ENCODE measurements at regions not wholly inside any gene's neighbourhood (a gene's known extent, or its start where the extent isn't known, plus 50 kb on each side); places are given as distances from the start of the nearest gene placed in this dataset.

GRCh38 chr2:217618744-217619143 lies 384.1 kb downstream of the TNS1 start:
- TF ChIP-seq POLR2AphosphoS5 (IDR thresholded peaks at IDR 0.05; ENCODE audit: low read depth, low read length) = no peak
- TF ChIP-seq POLR2A (IDR thresholded peaks at IDR 0.05; ENCODE audit: low read depth, low read length) = no peak
- no peak for TF ChIP-seq TAF1 (IDR thresholded peaks at IDR 0.05; ENCODE audit: low read depth, low read length)
- TF ChIP-seq SPI1 (IDR thresholded peaks at IDR 0.05; ENCODE audit: low read depth, low read length) = no peak
- no peak for TF ChIP-seq PAX5 (IDR thresholded peaks at IDR 0.05; ENCODE audit: insufficient read depth, low read length, severe bottlenecking)
- TF ChIP-seq POU2F2 (IDR thresholded peaks at IDR 0.05; ENCODE audit: low read depth, low read length) = no peak
